Type B pancreatic cell (in vitro differentiated cells): ENCODE measurements at regions not wholly inside any gene's neighbourhood (a gene's known extent, or its start where the extent isn't known, plus 50 kb on each side); places are given as distances from the start of the nearest gene placed in this dataset.

Experiments
- DNase-seq: peaks from one replicate; pipeline ENCODE4 v3.0.0; 2021; ENCODE audit warnings: mixed read lengths; ENCODE audit not compliant: unreplicated experiment; ENCODE audit errors: extremely low spot score
- H3K27ac Mint-ChIP-seq: 2 replicates; pipeline ENCODE4 v1.8.0; 2021; ENCODE audit warnings: mild to moderate bottlenecking, mixed read lengths
- H3K27me3 Mint-ChIP-seq: 2 replicates; pipeline ENCODE4 v1.8.0; 2021; ENCODE audit warnings: mixed read lengths
- H3K36me3 Mint-ChIP-seq: 2 replicates; pipeline ENCODE4 v1.8.0; 2021; ENCODE audit warnings: mixed read lengths
- H3K4me1 Mint-ChIP-seq: one replicate; pipeline ENCODE4 v1.8.0; 2021; ENCODE audit warnings: mixed read lengths; ENCODE audit not compliant: unreplicated experiment
- H3K4me3 Mint-ChIP-seq: 2 replicates; pipeline ENCODE4 v1.8.0; 2021; ENCODE audit warnings: mild to moderate bottlenecking, mixed read lengths
- H3K9me3 Mint-ChIP-seq: 2 replicates; pipeline ENCODE4 v1.8.0; 2021; ENCODE audit warnings: mixed read lengths
- CTCF ChIP-seq: fragments of 200-600 bp; sonication (generic); conservative IDR thresholded peaks from 2 replicates; pipeline ENCODE4 v1.5.0; 2021; ENCODE audit warnings: antibody characterized with exemption, mild to moderate bottlenecking

GRCh38 chr15:97346221-97346620 lies 614.3 kb upstream of the ARRDC4 start:
- no peaks in the 10 kb centered on the region for H3K36me3 Mint-ChIP-seq
- no peak for DNase-seq
- no peak overlapping the region for H3K4me3 Mint-ChIP-seq
- no peaks in the 10 kb centered on the region for H3K9me3 Mint-ChIP-seq
- TF ChIP-seq CTCF: no peak
- H3K27ac Mint-ChIP-seq: no peak overlapping the region
- H3K4me1 Mint-ChIP-seq: no peaks in the 10 kb centered on the region
- no peaks in the 10 kb centered on the region for H3K27me3 Mint-ChIP-seq

GRCh38 chr15:97350813-97351212 lies 609.7 kb upstream of the ARRDC4 start:
- no peaks in the 10 kb centered on the region for H3K4me1 Mint-ChIP-seq
- no peak for DNase-seq
- H3K4me3 Mint-ChIP-seq: no peak overlapping the region
- no peak overlapping the region for H3K27ac Mint-ChIP-seq
- H3K27me3 Mint-ChIP-seq: no peaks in the 10 kb centered on the region
- no peak for TF ChIP-seq CTCF
- H3K36me3 Mint-ChIP-seq: no peaks in the 10 kb centered on the region
- no peaks in the 10 kb centered on the region for H3K9me3 Mint-ChIP-seq

- H3K36me3 Mint-ChIP-seq: no peaks in the 10 kb centered on the region
- no peaks in the 10 kb centered on the region for H3K4me1 Mint-ChIP-seq
- peak overlapping the region; percentile 42 for H3K27ac Mint-ChIP-seq
- H3K9me3 Mint-ChIP-seq: no peaks in the 10 kb centered on the region
- no peak overlapping the region for H3K4me3 Mint-ChIP-seq
- TF ChIP-seq CTCF: no peak
- DNase-seq: no peak
- H3K27me3 Mint-ChIP-seq: no peaks in the 10 kb centered on the region
Observed at GRCh38 chr15:97383516-97383915, 577.0 kb upstream of the ARRDC4 start.

- no peak for TF ChIP-seq CTCF
- no peaks in the 10 kb centered on the region for H3K27me3 Mint-ChIP-seq
- no peaks in the 10 kb centered on the region for H3K4me1 Mint-ChIP-seq
- DNase-seq: no peak
- no peak overlapping the region for H3K4me3 Mint-ChIP-seq
- H3K36me3 Mint-ChIP-seq: no peaks in the 10 kb centered on the region
- H3K9me3 Mint-ChIP-seq: no peaks in the 10 kb centered on the region
- no peak overlapping the region for H3K27ac Mint-ChIP-seq
Observed at GRCh38 chr15:97386940-97387339, 573.6 kb upstream of the ARRDC4 start.

GRCh38 chr15:97401195-97401594 lies 559.3 kb upstream of the ARRDC4 start:
- H3K4me1 Mint-ChIP-seq: peaks cover 7% of the 10 kb centered on the region
- TF ChIP-seq CTCF: no peak
- H3K36me3 Mint-ChIP-seq: no peaks in the 10 kb centered on the region
- H3K4me3 Mint-ChIP-seq: no peak overlapping the region
- H3K27me3 Mint-ChIP-seq: no peaks in the 10 kb centered on the region
- H3K9me3 Mint-ChIP-seq: no peaks in the 10 kb centered on the region
- DNase-seq: no peak
- no peak overlapping the region for H3K27ac Mint-ChIP-seq

GRCh38 chr15:97401970-97402369 lies 558.5 kb upstream of the ARRDC4 start:
- Mint-ChIP-seq H3K9me3 (no peaks in the 10 kb centered on the region), H3K4me3 (no peak overlapping the region), H3K27ac (no peak overlapping the region), H3K4me1 (peaks cover 7% of the 10 kb centered on the region), H3K36me3 (no peaks in the 10 kb centered on the region), H3K27me3 (no peaks in the 10 kb centered on the region)
- DNase-seq: no peak
- no peak for TF ChIP-seq CTCF
